Colonic mucosa (tissue), 4 donors: ENCODE measurements at regions not wholly inside any gene's neighbourhood (a gene's known extent, or its start where the extent isn't known, plus 50 kb on each side); places are given as distances from the start of the nearest gene placed in this dataset.
A peak's percentile ranks its signal among the peaks of the same experiment; 100 is the strongest.

ENCODE experiments used
- DNase-seq: peaks from one replicate; pipeline ENCODE4 v3.0.0-alpha.2; 2020
- H3K27ac ChIP-seq: fragments of 200-600 bp; one replicate; pipeline ENCODE4 v1.8.0; 2021
- H3K27me3 ChIP-seq: fragments of 200-600 bp; one replicate; pipeline ENCODE4 v1.8.0; 2021
- H3K36me3 ChIP-seq: fragments of 200-600 bp; one replicate; pipeline ENCODE4 v1.8.0; 2021
- H3K4me1 ChIP-seq: fragments of 200-600 bp; one replicate; pipeline ENCODE4 v1.8.0; 2021; ENCODE audit warnings: mild to moderate bottlenecking
- H3K4me3 ChIP-seq: fragments of 200-600 bp; one replicate; pipeline ENCODE4 v1.8.0; 2021
- H3K9ac ChIP-seq, 2 donors: one replicate each; pipeline ENCODE4 v1.7.0; 2013; ENCODE audit warnings: control low read depth in 2 of 2, low read depth in 2 of 2, low read length in 2 of 2
- H3K9me3 ChIP-seq: fragments of 200-600 bp; one replicate; pipeline ENCODE4 v1.8.0; 2021
- CTCF ChIP-seq: fragments of 200-600 bp; IDR thresholded peaks from one replicate; pipeline ENCODE4 v1.8.0; 2022; ENCODE audit warnings: antibody characterized with exemption, mild to moderate bottlenecking
- intact Hi-C: fragments of 100-400 bp; cut with DNase I; formaldehyde crosslinking; loops from one replicate; pipeline ENCODE4 v1.14.1; 2022
- donor health status: healthy.
- donor health status: DM: no; HTN: no; CAD: no.
- donor health status: DM: no; HTN: no; CAD: no.

GRCh38 chr10:88150339-88150738 is 286.9 kb downstream of the PTEN start:
- H3K4me3 ChIP-seq, result no peak overlapping the region
- no peaks in the 10 kb centered on the region for H3K4me1 ChIP-seq
- no peaks in the 10 kb centered on the region for H3K36me3 ChIP-seq
- H3K9me3 ChIP-seq, result no peaks in the 10 kb centered on the region
- H3K9ac ChIP-seq, result no peak overlapping the region
- DNase-seq, result no peak
- TF ChIP-seq CTCF, result no peak
- intact Hi-C loops, result no loop called here
- no peak overlapping the region for H3K27ac ChIP-seq
- H3K27me3 ChIP-seq, result no peaks in the 10 kb centered on the region

GRCh38 chr10:88152728-88153133 is 289.3 kb downstream of the PTEN start:
- Histone ChIP-seq H3K4me1 (no peaks in the 10 kb centered on the region), H3K9ac (no peak overlapping the region), H3K4me3 (no peak overlapping the region), H3K36me3 (no peaks in the 10 kb centered on the region), H3K27ac (no peak overlapping the region), H3K9me3 (no peaks in the 10 kb centered on the region), H3K27me3 (no peaks in the 10 kb centered on the region)
- no peak for DNase-seq
- intact Hi-C loops, result no loop called here
- no peak for TF ChIP-seq CTCF

- Histone ChIP-seq H3K9me3 (no peaks in the 10 kb centered on the region), H3K36me3 (no peaks in the 10 kb centered on the region), H3K4me1 (peaks cover 6% of the 10 kb centered on the region), H3K4me3 (no peak overlapping the region), H3K27me3 (no peaks in the 10 kb centered on the region), H3K9ac (no peak overlapping the region), H3K27ac (no peak overlapping the region)
- TF ChIP-seq CTCF, result no peak
- DNase-seq, result no peak
- intact Hi-C loops, result no loop called here
Observed at GRCh38 chr10:88154596-88155250, 291.3 kb downstream of the PTEN start.

- Histone ChIP-seq H3K9ac (no peak overlapping the region), H3K9me3 (no peaks in the 10 kb centered on the region), H3K36me3 (no peaks in the 10 kb centered on the region), H3K27ac (no peak overlapping the region), H3K4me1 (peaks cover 6% of the 10 kb centered on the region), H3K27me3 (no peaks in the 10 kb centered on the region), H3K4me3 (no peak overlapping the region)
- intact Hi-C loops, result no loop called here
- DNase-seq, result no peak
- TF ChIP-seq CTCF, result no peak
Observed at GRCh38 chr10:88156341-88156740, 292.9 kb downstream of the PTEN start.

- intact Hi-C loops, result no loop called here
- peaks cover 6% of the 10 kb centered on the region for H3K4me1 ChIP-seq
- TF ChIP-seq CTCF, result no peak
- peak overlapping the region; percentile 49 for H3K27ac ChIP-seq
- no peak for DNase-seq
- H3K27me3 ChIP-seq, result no peaks in the 10 kb centered on the region
- no peak overlapping the region for H3K4me3 ChIP-seq
- H3K36me3 ChIP-seq, result no peaks in the 10 kb centered on the region
- no peak overlapping the region for H3K9ac ChIP-seq
- H3K9me3 ChIP-seq, result no peaks in the 10 kb centered on the region
Observed at GRCh38 chr10:88157981-88158465, 294.6 kb downstream of the PTEN start.
